ENCODE measurements at regions not wholly inside any gene's neighbourhood (a gene's known extent, or its start where the extent isn't known, plus 50 kb on each side); places are given as distances from the start of the nearest gene placed in this dataset.

DNA sequence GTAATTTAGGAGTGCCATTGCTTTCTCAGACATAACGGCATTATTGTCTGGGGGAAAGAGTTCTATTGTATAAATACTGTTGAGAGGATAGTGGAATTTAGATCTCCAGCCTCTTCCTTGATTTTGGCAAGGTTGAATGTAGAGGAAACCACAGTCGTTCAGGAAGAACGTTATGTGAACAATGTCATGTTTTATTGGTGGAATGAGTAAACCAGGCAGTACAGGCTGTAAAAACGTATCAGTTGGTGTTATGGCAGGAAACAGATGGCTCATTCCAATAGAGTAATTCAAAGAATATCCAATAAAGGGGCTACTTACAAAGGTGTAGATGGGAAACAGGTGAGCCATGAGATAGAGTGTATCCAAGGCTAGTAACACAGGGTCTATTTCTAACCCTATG lies 123.6 kb upstream of the SLC35B3 start:
- Histone ChIP-seq H3K4me3 (no peak overlapping the region), H3K36me3 (no peaks in the 10 kb centered on the region), H3K4me1 (no peaks in the 10 kb centered on the region), H3K27ac (no peak overlapping the region), H3K27me3 (no peaks in the 10 kb centered on the region), H3K9me3 (no peaks in the 10 kb centered on the region)
- TF ChIP-seq, protein P1, sequence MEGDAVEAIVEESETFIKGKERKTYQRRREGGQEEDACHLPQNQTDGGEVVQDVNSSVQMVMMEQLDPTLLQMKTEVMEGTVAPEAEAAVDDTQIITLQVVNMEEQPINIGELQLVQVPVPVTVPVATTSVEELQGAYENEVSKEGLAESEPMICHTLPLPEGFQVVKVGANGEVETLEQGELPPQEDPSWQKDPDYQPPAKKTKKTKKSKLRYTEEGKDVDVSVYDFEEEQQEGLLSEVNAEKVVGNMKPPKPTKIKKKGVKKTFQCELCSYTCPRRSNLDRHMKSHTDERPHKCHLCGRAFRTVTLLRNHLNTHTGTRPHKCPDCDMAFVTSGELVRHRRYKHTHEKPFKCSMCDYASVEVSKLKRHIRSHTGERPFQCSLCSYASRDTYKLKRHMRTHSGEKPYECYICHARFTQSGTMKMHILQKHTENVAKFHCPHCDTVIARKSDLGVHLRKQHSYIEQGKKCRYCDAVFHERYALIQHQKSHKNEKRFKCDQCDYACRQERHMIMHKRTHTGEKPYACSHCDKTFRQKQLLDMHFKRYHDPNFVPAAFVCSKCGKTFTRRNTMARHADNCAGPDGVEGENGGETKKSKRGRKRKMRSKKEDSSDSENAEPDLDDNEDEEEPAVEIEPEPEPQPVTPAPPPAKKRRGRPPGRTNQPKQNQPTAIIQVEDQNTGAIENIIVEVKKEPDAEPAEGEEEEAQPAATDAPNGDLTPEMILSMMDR (IDR thresholded peaks at IDR 0.05), result no peak
- DNase-seq (no peak), ATAC-seq (no peak)
- 48 to 64% methylated on average over 4 of the region's 4 CpGs for WGBS, 2 donors
- intact Hi-C loops (cut with DNase I), result no loop called here

DNA sequence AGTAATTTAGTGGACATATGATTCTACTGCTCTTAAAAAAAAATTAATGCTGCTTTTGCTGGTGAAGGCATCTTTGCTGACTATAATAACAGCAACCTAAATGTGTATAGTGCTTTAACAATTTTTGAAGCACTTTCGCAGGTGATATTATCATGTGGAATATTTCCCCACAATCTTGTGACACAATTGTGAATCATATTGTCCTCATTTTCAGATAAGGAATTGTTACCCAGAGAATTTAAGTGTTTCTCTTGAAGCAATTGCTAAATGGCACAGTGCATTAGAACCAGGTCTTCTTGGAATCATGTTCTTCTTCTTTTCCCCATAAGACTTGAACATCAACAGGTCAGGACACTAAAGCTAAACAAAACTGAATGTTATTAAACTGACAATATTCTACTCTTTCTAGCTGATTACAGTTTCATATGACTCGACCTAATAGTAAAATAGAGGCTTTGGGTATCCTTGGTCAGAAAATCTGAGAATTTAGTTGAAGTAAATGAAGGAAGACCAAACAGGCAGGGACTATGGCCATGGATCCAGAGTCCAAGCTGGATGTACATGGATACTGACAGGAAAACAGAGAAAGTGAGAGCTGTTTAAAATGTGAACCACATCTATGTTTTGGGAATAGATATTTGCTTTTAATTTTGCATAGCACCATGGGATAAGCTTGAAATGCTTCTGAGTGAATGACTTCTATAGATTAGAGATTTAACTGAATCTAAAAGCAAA lies 121.8 kb upstream of the SLC35B3 start:
- TF ChIP-seq, protein P1 (IDR thresholded peaks at IDR 0.05), result no peak
- H3K9me3 ChIP-seq, result no peaks in the 10 kb centered on the region
- H3K4me3 ChIP-seq, result no peak overlapping the region
- no peak for ATAC-seq
- no peak overlapping the region for H3K27ac ChIP-seq
- intact Hi-C loops (cut with DNase I), result no loop called here
- no peaks in the 10 kb centered on the region for H3K4me1 ChIP-seq
- H3K27me3 ChIP-seq, result no peaks in the 10 kb centered on the region
- no peak for DNase-seq
- WGBS, 2 donors, result 67 to 73% methylated on average over 2 of the region's 2 CpGs
- no peaks in the 10 kb centered on the region for H3K36me3 ChIP-seq

DNA sequence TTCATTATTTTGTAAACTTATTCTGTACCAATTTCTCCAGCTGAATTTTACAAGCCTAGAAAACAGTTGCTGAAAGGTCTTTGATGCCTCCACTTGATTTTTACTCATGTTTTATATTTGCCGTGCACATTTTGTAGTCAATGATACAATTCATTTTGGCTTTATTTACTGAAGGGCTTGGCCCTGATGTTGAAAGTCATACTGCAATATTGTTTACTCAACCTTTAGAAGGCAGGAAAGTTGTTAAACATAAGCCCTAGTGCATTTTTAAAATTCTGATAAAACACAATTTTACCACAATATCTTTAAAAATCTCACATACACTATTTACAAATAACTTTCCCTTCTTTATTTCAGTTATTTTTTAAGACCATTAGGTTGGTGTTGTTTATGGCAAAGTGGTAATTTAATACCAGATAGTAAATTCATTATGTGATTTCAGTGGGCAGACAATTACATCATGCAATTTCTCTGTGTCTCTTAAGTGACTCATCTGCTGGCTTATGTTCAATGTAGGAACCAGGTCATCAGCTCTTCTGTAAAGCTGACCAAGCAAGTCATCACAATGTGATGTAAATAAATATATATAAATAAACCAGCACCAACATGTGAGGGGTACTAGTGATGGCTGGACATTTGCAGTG lies 121.1 kb upstream of the SLC35B3 start:
- TF ChIP-seq, protein P1 (IDR thresholded peaks at IDR 0.05), result no peak
- no peak for DNase-seq
- intact Hi-C loops (cut with DNase I), result no loop called here
- 78% methylated on average over 1 of the region's 1 CpG for WGBS, 2 donors
- no peak for ATAC-seq
- H3K36me3 ChIP-seq, result no peaks in the 10 kb centered on the region
- H3K9me3 ChIP-seq, result no peaks in the 10 kb centered on the region
- H3K4me1 ChIP-seq, result peaks cover 0 to 4% (median 0%) of the 10 kb centered on the region in 9 donors
- no peaks in the 10 kb centered on the region for H3K27me3 ChIP-seq
- H3K27ac ChIP-seq, result no peak overlapping the region
- H3K4me3 ChIP-seq, result no peak overlapping the region

DNA sequence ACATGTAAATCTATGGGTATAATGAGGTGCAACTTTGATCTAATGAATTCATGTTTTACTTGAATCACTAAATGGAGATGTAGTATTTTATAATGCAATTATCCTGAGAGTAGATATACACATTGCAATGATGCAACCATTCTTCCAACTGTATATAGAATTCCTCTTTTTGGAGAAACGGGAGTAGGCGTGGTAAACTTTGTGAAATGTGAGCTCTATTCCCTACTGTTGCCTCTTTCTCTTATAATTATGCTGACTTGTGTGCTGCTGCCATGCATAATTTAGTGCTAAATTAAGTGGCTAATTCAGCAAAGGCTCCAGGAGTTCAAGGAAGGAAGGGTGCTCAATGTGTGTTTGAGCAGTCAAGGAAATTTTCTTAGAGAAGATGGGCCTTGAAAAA lies 116.6 kb upstream of the SLC35B3 start:
- H3K27me3 ChIP-seq, result no peaks in the 10 kb centered on the region
- ATAC-seq (no peak), DNase-seq (no peak)
- H3K36me3 ChIP-seq, result no peaks in the 10 kb centered on the region
- WGBS, 2 donors, result 79 to 91% methylated on average over 2 of the region's 2 CpGs
- H3K27ac ChIP-seq, result no peak overlapping the region
- H3K4me1 ChIP-seq, result peaks cover 0 to 5% (median 0%) of the 10 kb centered on the region in 9 donors
- no peaks in the 10 kb centered on the region for H3K9me3 ChIP-seq
- H3K4me3 ChIP-seq, result no peak overlapping the region
- intact Hi-C loops (cut with DNase I), result no loop called here
- TF ChIP-seq, protein P1 (IDR thresholded peaks at IDR 0.05), result no peak
